Right atrium auricular region (tissue), 2 donors: ENCODE measurements at regions not wholly inside any gene's neighbourhood (a gene's known extent, or its start where the extent isn't known, plus 50 kb on each side); places are given as distances from the start of the nearest gene placed in this dataset.

ENCODE experiments used
- DNase-seq: peaks from one replicate; pipeline ENCODE4 v3.0.0-alpha.2; 2019; ENCODE audit warnings: low spot score
- H3K27ac ChIP-seq, 2 donors: fragments of 200-600 bp; sonication (generic); 1 replicate in 1 of 2; 2 replicates in 1 of 2; pipeline ENCODE4 v1.5.1; 2016 to 2019
- H3K27me3 ChIP-seq, 2 donors: fragments of 200-600 bp; sonication (generic); one replicate each; pipeline versions ENCODE4 v1.5.1 to v1.6.0; 2017 to 2019
- H3K36me3 ChIP-seq: fragments of 200-600 bp; sonication (generic); one replicate; pipeline ENCODE4 v1.5.1; 2016
- H3K4me1 ChIP-seq, 2 donors: fragments of 200-600 bp; sonication (generic); one replicate each; pipeline versions ENCODE4 v1.5.1 to v1.6.0; 2017 to 2019
- H3K4me3 ChIP-seq, 2 donors: fragments of 200-600 bp; sonication (generic); 1 replicate in 1 of 2; 2 replicates in 1 of 2; pipeline ENCODE4 v1.5.1; 2017 to 2019; ENCODE audit warnings: mild to moderate bottlenecking in 1 of 2, moderate library complexity in 1 of 2
- H3K9me3 ChIP-seq, 2 donors: fragments of 200-600 bp; sonication (generic); one replicate each; pipeline ENCODE4 v1.5.1; 2019
- TF ChIP-seq, protein P1 (sequence below), 2 donors: fragments of 200-600 bp; sonication (generic); IDR thresholded peaks; one replicate each; pipeline ENCODE4 v1.5.1; 2019; ENCODE audit warnings: antibody characterized with exemption in 2 of 2

DNA sequence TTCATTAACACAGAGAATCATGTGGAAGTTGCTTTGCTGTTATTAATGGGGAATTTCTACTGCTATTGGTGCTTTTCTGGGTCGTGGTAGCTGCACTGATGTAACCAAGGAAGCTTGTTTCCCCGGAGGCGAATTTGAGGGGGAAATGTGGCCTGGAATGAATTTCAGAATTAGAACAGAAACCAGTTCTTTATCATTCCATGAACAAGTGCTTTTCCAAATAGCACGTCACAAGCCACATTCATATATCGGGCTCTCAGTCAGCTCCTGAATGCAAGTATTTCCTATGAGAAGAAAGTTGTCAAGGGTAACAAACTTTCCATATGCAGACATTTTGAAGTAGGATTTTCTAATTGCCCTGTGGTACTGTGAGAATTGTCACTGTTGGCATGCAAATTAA is 1353.2 kb downstream of the AACS start:
- TF ChIP-seq, protein P1, sequence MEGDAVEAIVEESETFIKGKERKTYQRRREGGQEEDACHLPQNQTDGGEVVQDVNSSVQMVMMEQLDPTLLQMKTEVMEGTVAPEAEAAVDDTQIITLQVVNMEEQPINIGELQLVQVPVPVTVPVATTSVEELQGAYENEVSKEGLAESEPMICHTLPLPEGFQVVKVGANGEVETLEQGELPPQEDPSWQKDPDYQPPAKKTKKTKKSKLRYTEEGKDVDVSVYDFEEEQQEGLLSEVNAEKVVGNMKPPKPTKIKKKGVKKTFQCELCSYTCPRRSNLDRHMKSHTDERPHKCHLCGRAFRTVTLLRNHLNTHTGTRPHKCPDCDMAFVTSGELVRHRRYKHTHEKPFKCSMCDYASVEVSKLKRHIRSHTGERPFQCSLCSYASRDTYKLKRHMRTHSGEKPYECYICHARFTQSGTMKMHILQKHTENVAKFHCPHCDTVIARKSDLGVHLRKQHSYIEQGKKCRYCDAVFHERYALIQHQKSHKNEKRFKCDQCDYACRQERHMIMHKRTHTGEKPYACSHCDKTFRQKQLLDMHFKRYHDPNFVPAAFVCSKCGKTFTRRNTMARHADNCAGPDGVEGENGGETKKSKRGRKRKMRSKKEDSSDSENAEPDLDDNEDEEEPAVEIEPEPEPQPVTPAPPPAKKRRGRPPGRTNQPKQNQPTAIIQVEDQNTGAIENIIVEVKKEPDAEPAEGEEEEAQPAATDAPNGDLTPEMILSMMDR (IDR thresholded peaks at IDR 0.05), result no peak

DNA sequence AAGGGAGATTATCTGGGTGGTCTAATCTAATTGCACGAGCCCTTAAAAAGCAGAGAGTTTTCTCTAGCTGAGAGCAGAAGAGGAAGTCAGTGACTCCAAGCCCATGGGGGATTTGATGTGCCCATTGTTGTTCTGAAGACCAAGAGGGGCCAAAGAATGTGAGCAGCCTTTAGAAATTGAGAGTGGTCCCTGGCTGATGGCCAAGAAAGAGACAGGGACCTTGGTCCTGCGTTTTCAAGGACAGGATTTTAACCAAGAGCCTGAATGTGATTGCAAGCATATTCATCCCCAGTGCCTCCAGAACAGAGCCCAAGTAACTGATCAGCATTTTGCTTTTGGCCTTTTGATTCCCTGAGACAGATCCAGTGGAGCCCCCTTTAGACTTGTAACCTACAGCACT is 1353.9 kb downstream of the AACS start:
- TF ChIP-seq, protein P1 (IDR thresholded peaks at IDR 0.05), result no peak
- H3K27ac ChIP-seq, result no peak overlapping the region

More for the DNA sequence above, 1353.2 kb downstream of the AACS start:
- no peak overlapping the region for H3K4me3 ChIP-seq
- H3K36me3 ChIP-seq, result no peaks in the 10 kb centered on the region
- no peaks in the 10 kb centered on the region for H3K9me3 ChIP-seq
- H3K27ac ChIP-seq, result no peak overlapping the region
- no peaks in the 10 kb centered on the region for H3K27me3 ChIP-seq
- no peak for DNase-seq
- H3K4me1 ChIP-seq, result no peaks in the 10 kb centered on the region

DNA sequence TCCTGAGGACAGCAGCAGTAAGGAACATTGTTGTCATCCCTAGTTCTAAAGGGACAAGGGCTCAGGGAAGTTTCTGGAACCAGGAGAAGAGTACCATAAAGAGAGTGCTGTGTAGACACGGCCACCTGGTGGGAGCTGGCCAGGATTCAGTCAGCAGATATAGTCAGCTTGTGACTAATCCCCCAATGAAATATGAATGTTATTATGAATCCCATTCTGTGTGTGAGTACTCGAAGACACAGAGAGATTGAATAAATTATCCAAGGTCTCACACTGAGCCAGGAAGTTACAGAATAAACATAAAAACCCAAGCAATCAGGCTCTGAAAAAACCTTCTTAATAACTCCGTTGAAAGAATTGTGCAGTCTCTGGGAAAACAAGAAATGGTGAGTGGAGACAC is 1359.5 kb downstream of the AACS start:
- no peaks in the 10 kb centered on the region for H3K9me3 ChIP-seq

More for the DNA sequence above, 1353.9 kb downstream of the AACS start:
- DNase-seq, result no peak
- no peaks in the 10 kb centered on the region for H3K4me1 ChIP-seq
- no peaks in the 10 kb centered on the region for H3K27me3 ChIP-seq
- no peaks in the 10 kb centered on the region for H3K9me3 ChIP-seq
- H3K4me3 ChIP-seq, result no peak overlapping the region
- H3K36me3 ChIP-seq, result no peaks in the 10 kb centered on the region

DNA sequence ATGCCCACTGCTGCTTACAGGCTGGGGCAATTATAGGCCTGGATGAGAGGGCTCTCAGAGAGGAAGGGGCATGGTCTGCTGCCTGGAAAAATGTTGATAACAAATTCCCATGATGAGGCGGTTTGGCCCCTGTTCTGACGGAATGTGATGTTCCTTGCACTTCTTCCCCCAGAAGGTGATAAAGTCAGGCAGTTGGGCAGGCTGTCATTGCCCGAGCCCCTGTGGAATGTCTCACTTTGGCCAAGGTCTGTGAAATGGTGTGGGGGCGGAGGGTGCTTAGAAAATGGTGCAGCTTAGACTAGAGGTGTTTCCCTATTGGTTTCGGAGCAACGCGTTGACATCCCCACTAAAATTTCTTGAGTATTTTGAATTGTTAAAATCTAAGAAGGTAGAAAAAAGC is 1360.0 kb downstream of the AACS start:
- Histone ChIP-seq H3K4me3 (no peak overlapping the region), H3K9me3 (no peaks in the 10 kb centered on the region), H3K27ac (no peak overlapping the region), H3K27me3 (no peaks in the 10 kb centered on the region), H3K36me3 (no peaks in the 10 kb centered on the region), H3K4me1 (no peaks in the 10 kb centered on the region)
- DNase-seq, result no peak
- TF ChIP-seq, protein P1 (IDR thresholded peaks at IDR 0.05), result no peak

More for the DNA sequence above, 1359.5 kb downstream of the AACS start:
- Histone ChIP-seq H3K27ac (no peak overlapping the region), H3K4me1 (no peaks in the 10 kb centered on the region), H3K27me3 (no peaks in the 10 kb centered on the region), H3K36me3 (no peaks in the 10 kb centered on the region), H3K4me3 (no peak overlapping the region)
- no peak for DNase-seq
- TF ChIP-seq, protein P1 (IDR thresholded peaks at IDR 0.05), result no peak

DNA sequence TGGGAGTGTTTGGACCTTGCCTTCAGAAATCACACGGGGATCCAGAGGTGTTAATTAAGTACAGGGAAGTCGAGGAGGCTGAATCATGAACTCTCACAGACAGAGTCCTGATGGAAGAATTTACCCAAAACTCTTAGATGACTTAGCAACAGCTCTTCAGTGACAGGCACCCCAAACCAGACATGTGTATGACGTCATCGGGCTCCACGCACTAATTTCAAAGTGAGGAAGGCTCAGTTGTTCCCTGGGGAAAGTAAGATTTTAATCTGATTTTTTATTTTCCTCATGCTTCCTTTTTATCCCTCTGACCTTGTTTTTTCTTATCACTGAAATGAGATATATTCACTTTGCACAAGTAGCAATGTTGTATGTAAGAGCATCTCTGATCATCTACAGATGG is 1363.5 kb downstream of the AACS start:
- Histone ChIP-seq H3K9me3 (no peaks in the 10 kb centered on the region), H3K27ac (no peak overlapping the region), H3K27me3 (no peaks in the 10 kb centered on the region), H3K4me3 (no peak overlapping the region), H3K36me3 (no peaks in the 10 kb centered on the region), H3K4me1 (no peaks in the 10 kb centered on the region)
- TF ChIP-seq, protein P1 (IDR thresholded peaks at IDR 0.05), result no peak
- DNase-seq, result no peak

DNA sequence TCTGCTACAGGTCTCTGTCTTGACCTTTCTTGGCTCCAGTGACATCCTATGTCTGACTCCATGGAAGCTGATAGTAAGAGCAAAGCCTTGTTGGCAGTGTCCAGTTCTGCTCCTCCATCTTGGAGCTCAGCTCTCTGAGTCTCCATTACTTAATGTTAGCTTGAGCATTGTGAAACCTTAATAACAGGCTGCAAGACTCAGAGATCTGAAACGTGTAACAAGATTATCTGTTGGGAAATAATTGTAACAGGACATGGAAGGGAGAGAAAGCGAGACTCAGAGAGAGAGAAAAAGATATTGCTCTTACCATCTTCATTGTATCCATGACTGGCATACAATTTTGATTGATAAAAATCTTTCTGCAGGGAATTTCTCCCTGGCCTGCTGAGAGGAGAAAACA is 1365.7 kb downstream of the AACS start:
- Histone ChIP-seq H3K27me3 (no peaks in the 10 kb centered on the region), H3K4me1 (no peaks in the 10 kb centered on the region), H3K36me3 (no peaks in the 10 kb centered on the region), H3K4me3 (no peak overlapping the region), H3K9me3 (no peaks in the 10 kb centered on the region), H3K27ac (no peak overlapping the region)
- no peak for DNase-seq
- TF ChIP-seq, protein P1 (IDR thresholded peaks at IDR 0.05), result no peak
